Tibial artery (tissue), 4 donors: ENCODE measurements at regions not wholly inside any gene's neighbourhood (a gene's known extent, or its start where the extent isn't known, plus 50 kb on each side); places are given as distances from the start of the nearest gene placed in this dataset.

Experiments used
- DNase-seq, 2 donors: peaks; one replicate each; pipeline ENCODE4 v3.0.0-alpha.2; 2019
- H3K27ac ChIP-seq, 2 donors: fragments of 200-600 bp; sonication (generic) in 1 of 2; 1 replicate in 1 of 2; 2 replicates in 1 of 2; pipeline ENCODE4 v1.5.1; 2018 to 2019; ENCODE audit warnings: mild to moderate bottlenecking in 1 of 2
- H3K27me3 ChIP-seq, 2 donors: fragments of 200-600 bp; sonication (generic) in 1 of 2; one replicate each; pipeline versions ENCODE4 v1.5.1 to v1.6.0; 2016 to 2019
- H3K36me3 ChIP-seq, 3 donors: fragments of 200-600 bp; sonication (generic) in 2 of 3; one replicate each; pipeline ENCODE4 v1.5.1; 2016 to 2019; ENCODE audit warnings: mild to moderate bottlenecking in 2 of 3
- H3K4me1 ChIP-seq, 4 donors: fragments of 200-600 bp; sonication (generic) in 2 of 4; 1 replicate in 3 of 4; 2 replicates in 1 of 4; pipeline ENCODE4 v1.5.1; 2016 to 2019
- H3K4me3 ChIP-seq, 2 donors: fragments of 200-600 bp; sonication (generic) in 1 of 2; 1 replicate in 1 of 2; 2 replicates in 1 of 2; pipeline ENCODE4 v1.5.1; 2018 to 2019; ENCODE audit warnings: mild to moderate bottlenecking in 2 of 2
- H3K9me3 ChIP-seq, 3 donors: fragments of 200-600 bp; sonication (generic) in 1 of 3; one replicate each; pipeline ENCODE4 v1.5.1; 2016 to 2019
- intact Hi-C: fragments of 100-400 bp; cut with DNase I; formaldehyde crosslinking; loops from one replicate; pipeline ENCODE4 v1.15.0; 2023; ENCODE audit warnings: low total_unique reads
- TF ChIP-seq, protein P1 (sequence below), 2 experiments: fragments of 200-600 bp in 1 of 2; fragments of 450-650 bp in 1 of 2; IDR thresholded peaks; one replicate each; pipeline ENCODE4 v1.5.1; 2017 to 2019; ENCODE audit warnings: antibody characterized with exemption in 2 of 2, mild to moderate bottlenecking in 1 of 2, moderate library complexity in 1 of 2

DNA sequence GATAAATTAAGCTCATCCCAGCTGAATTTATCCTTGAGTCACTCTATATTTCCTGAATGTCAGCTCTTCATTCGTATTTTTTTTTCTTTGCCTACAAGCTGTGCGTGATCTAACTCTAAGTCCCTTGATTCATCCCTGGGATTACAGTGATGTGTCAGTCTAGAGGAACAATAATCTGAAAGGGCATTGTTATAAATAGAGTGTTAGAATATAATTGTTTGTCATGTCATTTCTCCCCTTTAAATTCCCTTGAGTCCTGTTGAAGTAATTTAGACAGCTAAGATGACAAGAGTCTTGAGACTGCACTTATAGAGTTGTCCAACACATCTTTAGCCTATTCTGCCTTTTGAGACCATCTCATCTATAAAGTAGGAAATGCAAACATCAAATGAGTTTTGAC is 621.8 kb downstream of the ZIC1 start:
- intact Hi-C loops: no loop called here
- TF ChIP-seq, protein P1, sequence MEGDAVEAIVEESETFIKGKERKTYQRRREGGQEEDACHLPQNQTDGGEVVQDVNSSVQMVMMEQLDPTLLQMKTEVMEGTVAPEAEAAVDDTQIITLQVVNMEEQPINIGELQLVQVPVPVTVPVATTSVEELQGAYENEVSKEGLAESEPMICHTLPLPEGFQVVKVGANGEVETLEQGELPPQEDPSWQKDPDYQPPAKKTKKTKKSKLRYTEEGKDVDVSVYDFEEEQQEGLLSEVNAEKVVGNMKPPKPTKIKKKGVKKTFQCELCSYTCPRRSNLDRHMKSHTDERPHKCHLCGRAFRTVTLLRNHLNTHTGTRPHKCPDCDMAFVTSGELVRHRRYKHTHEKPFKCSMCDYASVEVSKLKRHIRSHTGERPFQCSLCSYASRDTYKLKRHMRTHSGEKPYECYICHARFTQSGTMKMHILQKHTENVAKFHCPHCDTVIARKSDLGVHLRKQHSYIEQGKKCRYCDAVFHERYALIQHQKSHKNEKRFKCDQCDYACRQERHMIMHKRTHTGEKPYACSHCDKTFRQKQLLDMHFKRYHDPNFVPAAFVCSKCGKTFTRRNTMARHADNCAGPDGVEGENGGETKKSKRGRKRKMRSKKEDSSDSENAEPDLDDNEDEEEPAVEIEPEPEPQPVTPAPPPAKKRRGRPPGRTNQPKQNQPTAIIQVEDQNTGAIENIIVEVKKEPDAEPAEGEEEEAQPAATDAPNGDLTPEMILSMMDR (IDR thresholded peaks at IDR 0.05): no peak
- no peak overlapping the region for H3K4me3 ChIP-seq
- no peaks in the 10 kb centered on the region for H3K4me1 ChIP-seq
- no peaks in the 10 kb centered on the region for H3K27me3 ChIP-seq
- no peaks in the 10 kb centered on the region for H3K36me3 ChIP-seq
- DNase-seq: no peak
- H3K9me3 ChIP-seq: no peaks in the 10 kb centered on the region
- no peak overlapping the region for H3K27ac ChIP-seq

DNA sequence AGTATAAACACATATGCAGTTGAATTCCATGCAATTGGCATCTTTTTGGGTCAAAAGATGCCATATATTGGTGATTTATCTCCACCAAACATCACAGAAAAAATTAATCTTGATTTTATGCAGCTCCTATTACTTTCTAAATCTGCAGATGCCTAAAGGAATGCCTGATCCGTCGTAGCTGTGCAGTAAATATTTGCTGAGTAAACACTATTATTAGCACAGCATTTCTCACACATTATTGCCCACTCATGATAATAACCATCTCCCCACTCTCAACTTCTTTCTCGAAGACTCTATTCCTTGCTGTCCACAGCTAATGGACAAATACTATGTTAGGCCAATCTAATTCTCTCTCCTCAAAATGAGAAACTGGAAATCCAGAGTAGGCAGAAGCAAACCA is 625.2 kb downstream of the ZIC1 start:
- TF ChIP-seq, protein P1 (IDR thresholded peaks at IDR 0.05): no peak

DNA sequence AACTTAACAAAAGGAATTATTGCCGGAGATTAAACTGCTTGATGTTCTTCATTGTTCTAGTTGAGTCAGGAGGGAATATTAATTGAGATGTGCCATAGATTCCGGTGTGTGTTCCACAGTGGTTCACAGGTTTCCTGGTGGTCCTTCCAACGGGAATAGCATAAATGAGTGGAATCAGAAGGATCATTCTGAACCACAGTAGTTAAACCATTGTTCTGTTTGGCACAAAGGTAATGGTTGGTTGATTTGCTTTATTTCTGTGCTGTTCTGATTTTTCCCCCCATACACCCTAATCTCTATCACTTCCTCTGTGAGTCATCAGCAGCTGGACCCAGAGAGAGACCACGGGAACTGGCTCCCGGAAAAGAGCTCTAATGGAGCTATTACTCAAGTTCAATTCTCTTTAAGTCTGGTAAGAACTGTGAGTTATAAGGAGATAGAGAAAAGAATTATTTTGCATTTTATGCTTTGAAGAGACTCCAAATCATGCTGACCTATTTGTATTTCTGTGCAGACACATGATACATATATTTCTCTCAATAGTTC is 627.2 kb downstream of the ZIC1 start:
- Histone ChIP-seq H3K9me3 (no peaks in the 10 kb centered on the region), H3K27me3 (no peaks in the 10 kb centered on the region), H3K27ac (no peak overlapping the region), H3K4me3 (no peak overlapping the region), H3K4me1 (no peaks in the 10 kb centered on the region), H3K36me3 (no peaks in the 10 kb centered on the region)
- DNase-seq: no peak
- TF ChIP-seq, protein P1 (IDR thresholded peaks at IDR 0.05): no peak
- intact Hi-C loops: no loop called here

More for the DNA sequence above, 625.2 kb downstream of the ZIC1 start:
- Histone ChIP-seq H3K27ac (no peak overlapping the region), H3K27me3 (no peaks in the 10 kb centered on the region), H3K4me1 (no peaks in the 10 kb centered on the region), H3K36me3 (no peaks in the 10 kb centered on the region), H3K9me3 (no peaks in the 10 kb centered on the region), H3K4me3 (no peak overlapping the region)
- DNase-seq: no peak
- intact Hi-C loops: no loop called here

DNA sequence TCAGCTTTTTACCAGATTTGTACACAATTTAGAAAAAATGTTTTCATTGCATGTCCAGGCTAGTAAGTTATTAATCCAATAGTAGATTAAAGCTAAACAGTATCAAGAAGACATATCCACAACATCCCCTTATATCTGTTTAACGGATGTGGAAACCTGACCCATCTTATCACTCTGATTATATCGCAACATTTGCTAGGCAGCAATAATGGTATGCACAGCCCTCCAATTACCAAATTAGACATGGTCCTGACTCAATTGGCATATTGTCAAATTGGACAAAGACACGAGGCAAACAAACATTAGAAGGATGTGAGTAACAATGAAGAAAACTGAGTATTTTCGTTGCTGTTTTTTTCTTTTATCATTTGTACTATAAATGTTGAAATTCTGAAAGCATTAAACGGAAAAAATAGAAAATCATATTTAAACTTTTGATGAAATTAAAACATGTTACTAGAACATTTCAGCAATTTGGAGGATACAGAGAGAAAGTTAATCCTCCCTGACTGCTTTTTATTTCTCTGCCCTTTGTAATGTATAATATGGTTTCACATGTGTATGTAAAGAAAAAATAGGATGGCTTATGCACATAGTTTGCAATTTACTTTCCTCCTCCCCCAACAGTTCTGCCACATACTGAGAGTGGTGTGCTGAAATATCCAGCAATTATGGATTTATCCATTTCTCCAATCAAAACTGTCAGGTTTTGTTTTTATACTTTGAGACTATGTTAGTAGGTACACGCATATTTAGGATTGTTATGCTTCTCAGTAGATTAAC is 633.7 kb downstream of the ZIC1 start:
- Histone ChIP-seq H3K4me1 (no peaks in the 10 kb centered on the region), H3K36me3 (no peaks in the 10 kb centered on the region), H3K27me3 (no peaks in the 10 kb centered on the region), H3K4me3 (no peak overlapping the region), H3K9me3 (no peaks in the 10 kb centered on the region), H3K27ac (no peak overlapping the region)
- intact Hi-C loops: no loop called here
- TF ChIP-seq, protein P1 (IDR thresholded peaks at IDR 0.05): no peak
- DNase-seq: no peak

DNA sequence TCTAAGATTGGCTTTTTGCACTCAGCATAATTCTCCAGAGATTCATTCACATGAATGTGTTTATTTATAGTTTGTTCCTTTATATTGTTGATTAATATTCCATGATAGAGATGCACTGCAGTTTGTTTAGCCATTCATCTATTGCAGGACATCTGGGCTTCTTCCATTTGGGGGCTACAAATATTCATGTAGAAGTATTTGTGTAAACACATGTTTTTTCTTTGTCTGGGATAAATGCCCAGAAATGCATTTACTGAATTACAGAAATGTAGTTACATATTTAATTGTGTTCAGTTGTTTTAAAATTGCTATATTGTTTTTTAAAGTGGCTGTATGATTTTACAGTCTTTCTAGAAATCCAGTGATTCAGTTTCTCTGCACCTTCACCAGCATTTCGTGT is 635.0 kb downstream of the ZIC1 start:
- Histone ChIP-seq H3K36me3 (no peaks in the 10 kb centered on the region), H3K4me1 (no peaks in the 10 kb centered on the region), H3K9me3 (peaks cover 0 to under 1% (median 0%) of the 10 kb centered on the region in 3 donors), H3K27ac (no peak overlapping the region), H3K4me3 (no peak overlapping the region), H3K27me3 (no peaks in the 10 kb centered on the region)
- intact Hi-C loops: no loop called here
- TF ChIP-seq, protein P1 (IDR thresholded peaks at IDR 0.05): no peak
- DNase-seq: no peak
